OCI-LY3 (cell line): ENCODE measurements at regions not wholly inside any gene's neighbourhood (a gene's known extent, or its start where the extent isn't known, plus 50 kb on each side); places are given as distances from the start of the nearest gene placed in this dataset.

Experiments used
- CTCF ChIP-seq: fragments of 200-600, 300-600 bp; sonication (generic); IDR thresholded peaks from 2 replicates; pipeline ENCODE4 v1.5.1; 2014; ENCODE audit warnings: antibody characterized with exemption, low read length, low read depth
- EZH2phosphoT487 ChIP-seq: fragments of 200-600 bp; shearing (Covaris generic); IDR thresholded peaks from 2 replicates; pipeline ENCODE4 v1.6.1; 2018; ENCODE audit warnings: antibody characterized with exemption, mixed run types, low read depth

DNA sequence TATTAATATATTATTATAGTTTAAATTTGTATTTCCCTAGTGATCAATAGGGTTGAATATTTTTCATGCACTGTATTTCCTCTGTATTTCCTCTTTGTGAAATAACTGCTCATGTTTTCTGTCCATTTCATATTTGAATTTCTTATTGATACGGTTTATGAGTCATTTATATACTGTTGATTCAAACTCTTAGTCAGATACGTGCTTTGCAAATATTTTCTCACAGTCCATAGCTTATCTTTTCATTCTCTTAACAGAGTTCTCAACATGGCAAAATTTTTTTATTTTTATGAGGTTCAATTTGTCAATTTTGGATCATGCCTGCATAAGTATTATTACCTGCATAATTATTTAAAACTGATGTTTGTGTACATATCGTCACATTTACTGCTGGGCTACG lies 329.6 kb downstream of the HAO1 start:
- no peak for TF ChIP-seq CTCF
- TF ChIP-seq EZH2phosphoT487 = no peak
